SK-N-SH treated with all-trans-retinoic acid at 6 μM for 48 hours (cell line): ENCODE measurements at regions not wholly inside any gene's neighbourhood (a gene's known extent, or its start where the extent isn't known, plus 50 kb on each side); places are given as distances from the start of the nearest gene placed in this dataset.
A peak's percentile ranks its signal among the peaks of the same experiment; 100 is the strongest.

Experiments used
- ATAC-seq: fragments of 200-7000 bp; cut with Tn5 transposase; 3 replicates; pipeline ENCODE4 v1.9.1; 2020; ENCODE audit warnings: mild to moderate bottlenecking, moderate library complexity
- ARNTL ChIP-seq: fragments of 450-650 bp; formaldehyde crosslinking; IDR thresholded peaks from 2 replicates; pipeline ENCODE4 v1.5.0; 2020; ENCODE audit warnings: low read depth, mild to moderate bottlenecking, moderate library complexity, borderline replicate concordance
- BACH2 ChIP-seq: fragments of 250-450 bp; sonication (Bioruptor Pico); IDR thresholded peaks from 2 replicates; pipeline ENCODE4 v1.9.0; 2021; ENCODE audit warnings: mild to moderate bottlenecking, borderline replicate concordance
- CREB5 ChIP-seq: fragments of 250-450 bp; sonication (Bioruptor Pico); IDR thresholded peaks from 2 replicates; pipeline ENCODE4 v1.5.1; 2020; ENCODE audit warnings: low read depth, mild to moderate bottlenecking, moderate library complexity
- CSRNP3 ChIP-seq: fragments of 250-450 bp; sonication (Bioruptor Pico); IDR thresholded peaks from 2 replicates; pipeline ENCODE4 v1.5.1; 2021; ENCODE audit warnings: mild to moderate bottlenecking, moderate library complexity
- ESRRG ChIP-seq: fragments of 250-450 bp; sonication (Bioruptor Pico); IDR thresholded peaks from 2 replicates; pipeline ENCODE4 v1.6.1; 2021; ENCODE audit warnings: mild to moderate bottlenecking
- ISL1 ChIP-seq: fragments of 250-450 bp; sonication (Bioruptor Pico); IDR thresholded peaks from 2 replicates; pipeline ENCODE4 v2.1.2; 2022; ENCODE audit warnings: mild to moderate bottlenecking, moderate library complexity
- OSR1 ChIP-seq: fragments of 250-450 bp; sonication (Bioruptor Pico); IDR thresholded peaks from 2 replicates; pipeline ENCODE4 v1.8.0; 2022; ENCODE audit warnings: moderate library complexity, mild to moderate bottlenecking, inconsistent platforms
- PATZ1 ChIP-seq: fragments of 250-450 bp; sonication (Bioruptor Pico); IDR thresholded peaks from 2 replicates; pipeline ENCODE4 v1.8.0; 2020; ENCODE audit warnings: mild to moderate bottlenecking, moderate library complexity, borderline replicate concordance
- PPARA ChIP-seq: fragments of 250-450 bp; sonication (Bioruptor Pico); IDR thresholded peaks from 2 replicates; pipeline ENCODE4 v1.5.0; 2020; ENCODE audit warnings: mild to moderate bottlenecking, borderline replicate concordance
- RARB ChIP-seq: fragments of 250-450 bp; sonication (Bioruptor Pico); IDR thresholded peaks from 2 replicates; pipeline ENCODE4 v1.8.0; 2021; ENCODE audit warnings: mild to moderate bottlenecking, moderate library complexity
- SNAI2 ChIP-seq: fragments of 250-450 bp; sonication (Bioruptor Pico); IDR thresholded peaks from 2 replicates; pipeline ENCODE4 v1.5.0; 2020; ENCODE audit warnings: mild to moderate bottlenecking, moderate library complexity
- TCF4 ChIP-seq: fragments of 250-450 bp; sonication (Bioruptor Pico); IDR thresholded peaks from 2 replicates; pipeline ENCODE4 v1.8.0; 2021; ENCODE audit warnings: mild to moderate bottlenecking, moderate library complexity, borderline replicate concordance
- TOX ChIP-seq: fragments of 250-450 bp; sonication (Bioruptor Pico); IDR thresholded peaks from 2 replicates; pipeline ENCODE4 v1.8.0; 2021; ENCODE audit warnings: mild to moderate bottlenecking, moderate library complexity, borderline replicate concordance
- TSHZ2 ChIP-seq: fragments of 250-450 bp; sonication (Bioruptor Pico); IDR thresholded peaks from 2 replicates; pipeline ENCODE4 v1.5.0; 2020; ENCODE audit warnings: mild to moderate bottlenecking, moderate library complexity
- ZC3H10 ChIP-seq: fragments of 250-450 bp; sonication (Bioruptor Pico); IDR thresholded peaks from 2 replicates; pipeline ENCODE4 v1.5.1; 2021; ENCODE audit warnings: mild to moderate bottlenecking, moderate library complexity
- ZFP3 ChIP-seq: fragments of 250-450 bp; sonication (Bioruptor Pico); IDR thresholded peaks from 2 replicates; pipeline ENCODE4 v1.5.0; 2020; ENCODE audit warnings: mild to moderate bottlenecking, moderate library complexity
- ZFP30 ChIP-seq: fragments of 450-650 bp; formaldehyde crosslinking; IDR thresholded peaks from 2 replicates; pipeline ENCODE4 v1.5.0; 2022; ENCODE audit warnings: mild to moderate bottlenecking, moderate library complexity
- ZNF565 ChIP-seq: fragments of 450-650 bp; formaldehyde crosslinking; conservative IDR thresholded peaks from 2 replicates; pipeline ENCODE4 v1.5.0; 2020; ENCODE audit warnings: low read depth, mild to moderate bottlenecking, moderate library complexity
- ZNF70 ChIP-seq: fragments of 450-650 bp; formaldehyde crosslinking; IDR thresholded peaks from 2 replicates; pipeline ENCODE4 v1.5.0; 2020; ENCODE audit warnings: mild to moderate bottlenecking, moderate library complexity
- ZNF8 ChIP-seq: fragments of 450-650 bp; formaldehyde crosslinking; IDR thresholded peaks from 2 replicates; pipeline ENCODE4 v1.5.0; 2020; ENCODE audit warnings: mild to moderate bottlenecking, moderate library complexity

GRCh38 chr7:148941598-148942275 lies 57.6 kb upstream of the EZH2 start:
- no peak for TF ChIP-seq PPARA
- no peak for TF ChIP-seq ZNF565 (CRISPR knock-in tag)
- no peak for TF ChIP-seq PATZ1 (CRISPR knock-in tag)
- TF ChIP-seq TOX (CRISPR knock-in tag), result no peak
- no peak for TF ChIP-seq CSRNP3 (CRISPR knock-in tag)
- TF ChIP-seq TSHZ2 (CRISPR knock-in tag), result no peak
- no peak for TF ChIP-seq ZFP3 (CRISPR knock-in tag)
- no peak for TF ChIP-seq ZFP30
- TF ChIP-seq TCF4 (CRISPR knock-in tag), result no peak
- TF ChIP-seq ESRRG (CRISPR knock-in tag), result no peak
- TF ChIP-seq ZNF70 (CRISPR knock-in tag), result no peak
- TF ChIP-seq OSR1, result no peak

GRCh38 chr7:148940702-148941597 lies 56.9 kb upstream of the EZH2 start:
- TF ChIP-seq CSRNP3 (CRISPR knock-in tag), result no peak
- TF ChIP-seq TSHZ2 (CRISPR knock-in tag), result peak; percentile 67
- no peak for TF ChIP-seq ZFP3 (CRISPR knock-in tag)
- no peak for TF ChIP-seq ARNTL (CRISPR knock-in tag)
- no peak for TF ChIP-seq RARB (CRISPR knock-in tag)
- TF ChIP-seq ZNF70 (CRISPR knock-in tag), result no peak
- TF ChIP-seq ZNF8 (CRISPR knock-in tag), result no peak
- TF ChIP-seq BACH2, result no peak
- no peak for TF ChIP-seq TCF4 (CRISPR knock-in tag)
- no peak for TF ChIP-seq TOX (CRISPR knock-in tag)
- TF ChIP-seq ZFP30, result no peak
- no peak for TF ChIP-seq ZC3H10 (CRISPR knock-in tag)
- peak; percentile 22; the same call in 1 of the 2 replicates for TF ChIP-seq ISL1 (CRISPR knock-in tag)
- 0 out of 2 replicates have a peak, but pooled peaks have one; percentile 22 for TF ChIP-seq SNAI2 (CRISPR knock-in tag)
- no peak for TF ChIP-seq CREB5 (CRISPR knock-in tag)
- no peak for TF ChIP-seq ESRRG (CRISPR knock-in tag)

More at GRCh38 chr7:148941598-148942275, 57.6 kb upstream of the EZH2 start:
- ATAC-seq, result peak; percentile 81

More at GRCh38 chr7:148940702-148941597, 56.9 kb upstream of the EZH2 start:
- ATAC-seq, result peak; percentile 83
